Superior temporal gyrus (tissue), 1 donor: ENCODE measurements at regions not wholly inside any gene's neighbourhood (a gene's known extent, or its start where the extent isn't known, plus 50 kb on each side); places are given as distances from the start of the nearest gene placed in this dataset.
"Not testable (repeated sequence)": the region's sequence is repeated elsewhere in the genome, so short reads cannot be mapped to it uniquely, and the experiment has no call there.

ENCODE experiments used
- DNase-seq: peaks from one replicate; pipeline ENCODE4 v3.0.0-alpha.2; 2016; ENCODE audit errors: extremely low spot score

- DNase-seq: no peak
Observed at GRCh38 chr7:125257617-125258016, 328.0 kb upstream of the POT1 start.

DNA sequence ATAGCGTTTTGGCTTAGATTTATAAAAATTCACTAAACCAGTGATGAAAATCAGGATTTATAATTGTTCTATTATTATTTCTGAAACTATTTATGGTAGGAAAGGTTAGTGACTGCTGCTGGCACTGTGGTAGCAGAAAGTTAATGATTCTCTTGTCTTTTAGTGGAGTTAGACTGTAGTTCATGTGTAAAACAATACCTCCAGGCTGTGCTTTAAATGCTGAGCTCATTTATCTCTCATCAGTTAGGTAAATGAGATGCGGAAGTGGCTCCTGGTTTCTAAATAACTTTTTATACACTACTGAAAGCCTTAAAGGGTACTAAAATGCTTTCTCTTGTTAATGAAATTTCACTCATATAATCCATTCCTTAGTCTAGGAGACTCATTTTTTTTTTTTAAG is 326.8 kb upstream of the POT1 start:
- DNase-seq: no peak

- DNase-seq: no peak
Observed at GRCh38 chr7:125255810-125256209, 326.2 kb upstream of the POT1 start.

DNA sequence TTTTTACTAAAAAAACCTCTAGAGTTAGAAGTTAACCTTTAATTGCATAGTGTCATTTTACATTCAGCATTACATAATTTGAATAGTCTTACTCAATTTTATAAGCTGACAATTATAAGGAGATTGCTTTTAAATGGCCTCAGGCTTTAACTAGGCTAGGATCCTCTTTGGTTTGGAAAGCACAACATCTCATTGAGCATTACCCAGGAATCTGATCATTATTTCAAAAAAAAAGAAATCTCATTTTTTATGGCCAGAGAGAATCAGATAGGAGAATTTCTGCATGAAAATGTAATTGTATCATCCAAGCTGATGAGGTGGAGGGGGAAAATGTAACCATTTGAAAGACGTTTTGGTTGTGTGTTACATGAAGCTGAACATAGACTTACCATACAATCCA is 324.9 kb upstream of the POT1 start:
- no peak for DNase-seq

GRCh38 chr7:125253452-125254190 is 324.0 kb upstream of the POT1 start:
- no peak for DNase-seq

GRCh38 chr7:125247514-125248098 is 318.0 kb upstream of the POT1 start:
- no peak for DNase-seq

DNA sequence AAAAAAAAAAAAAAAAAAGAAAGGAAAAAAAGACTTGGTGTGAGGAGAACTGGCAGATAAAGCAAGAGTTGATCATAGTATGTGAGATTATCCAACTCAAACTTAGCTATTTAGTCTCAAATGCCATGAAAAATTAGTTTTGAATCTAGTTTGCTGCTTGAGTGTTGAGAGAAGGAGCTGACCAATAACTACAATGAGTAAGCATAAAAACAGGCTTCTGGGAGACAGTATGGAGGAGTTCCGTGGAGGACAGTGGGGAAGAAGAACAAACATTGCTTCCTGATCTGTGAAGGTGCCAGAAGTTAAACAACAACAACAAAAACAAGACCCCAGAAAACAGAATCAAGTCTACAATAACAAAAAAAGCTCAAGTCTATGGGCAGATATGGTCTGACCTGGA is 317.1 kb upstream of the POT1 start:
- no peak for DNase-seq

GRCh38 chr7:125241548-125241947 is 311.9 kb upstream of the POT1 start:
- no peak for DNase-seq

DNA sequence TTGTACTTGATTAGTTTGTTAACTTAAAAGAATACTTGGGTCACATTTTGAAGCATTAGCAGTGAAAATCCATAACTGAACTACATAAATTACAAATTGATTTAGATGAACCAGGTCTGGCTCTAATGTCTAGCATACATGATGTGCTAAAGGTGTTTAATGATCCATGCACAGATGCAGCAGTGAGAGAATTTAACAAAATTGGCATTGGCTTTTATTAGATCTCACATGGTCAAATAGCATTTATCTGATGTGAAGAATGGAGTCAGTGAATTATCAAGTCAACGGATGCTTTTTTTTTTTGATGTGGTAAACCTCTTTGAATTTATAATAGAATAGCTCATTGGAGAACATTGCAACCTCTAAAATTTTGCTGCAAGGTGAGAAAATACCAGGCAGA is 293.0 kb upstream of the POT1 start:
- no peak for DNase-seq

- no peak for DNase-seq
Observed at GRCh38 chr7:125218076-125218475, 288.5 kb upstream of the POT1 start.

GRCh38 chr7:125201002-125201401 is 271.4 kb upstream of the POT1 start:
- no peak for DNase-seq

GRCh38 chr7:125197731-125198393 is 268.2 kb upstream of the POT1 start:
- DNase-seq: no peak

DNA sequence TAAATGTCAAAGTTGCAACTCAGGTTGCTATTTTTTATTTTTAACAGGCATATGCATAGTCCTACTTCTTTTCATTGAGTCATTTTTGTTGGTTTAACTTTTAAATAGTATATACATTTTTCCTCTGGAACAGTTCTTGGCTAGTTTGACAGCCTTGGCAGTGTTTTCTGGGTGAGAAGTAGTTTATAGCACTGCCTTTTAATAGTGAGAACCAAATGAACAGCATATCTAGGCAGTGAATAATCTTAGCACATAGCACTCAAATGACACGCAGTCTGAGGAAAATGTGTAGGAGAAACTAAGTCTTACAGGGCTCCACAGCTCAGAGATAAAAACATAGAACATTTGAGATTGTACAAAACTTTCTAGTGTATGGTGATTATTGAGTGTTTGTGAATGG is 265.5 kb upstream of the POT1 start:
- peak; percentile 69 for DNase-seq

- no peak for DNase-seq
Observed at GRCh38 chr7:125193263-125193662, 263.6 kb upstream of the POT1 start.

- DNase-seq: no peak
Observed at GRCh38 chr7:125184801-125185200, 255.2 kb upstream of the POT1 start.

DNA sequence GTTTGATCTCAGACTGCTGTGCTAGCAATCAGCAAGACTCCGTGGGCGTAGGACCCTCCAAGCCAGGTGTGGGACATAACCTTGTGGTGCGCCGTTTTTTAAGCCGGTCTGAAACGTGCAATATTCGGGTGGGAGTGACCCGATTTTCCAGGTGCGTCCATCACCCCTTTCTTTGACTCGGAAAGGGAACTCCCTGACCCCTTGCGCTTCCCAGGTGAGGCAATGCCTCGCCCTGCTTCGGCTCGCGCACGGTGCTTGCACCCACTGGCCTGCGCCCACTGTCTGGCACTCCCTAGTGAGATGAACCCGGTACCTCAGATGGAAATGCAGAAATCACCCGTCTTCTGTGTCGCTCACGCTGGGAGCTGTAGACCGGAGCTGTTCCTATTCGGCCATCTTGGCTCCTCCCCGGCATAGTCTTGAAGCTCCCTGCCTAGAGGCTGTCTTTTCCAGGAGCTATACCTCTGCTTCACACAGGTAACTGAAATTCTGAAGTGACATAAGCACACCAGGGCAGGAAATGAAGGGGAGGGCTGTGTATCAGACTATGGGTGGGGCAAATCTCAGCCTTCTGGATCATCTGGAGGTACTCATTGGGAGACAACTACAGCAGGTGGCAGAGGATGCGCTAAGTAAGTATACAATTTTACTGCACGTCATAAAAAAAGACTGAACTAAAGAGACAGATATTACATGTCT is 252.1 kb upstream of the POT1 start:
- not testable (repeated sequence) for DNase-seq

DNA sequence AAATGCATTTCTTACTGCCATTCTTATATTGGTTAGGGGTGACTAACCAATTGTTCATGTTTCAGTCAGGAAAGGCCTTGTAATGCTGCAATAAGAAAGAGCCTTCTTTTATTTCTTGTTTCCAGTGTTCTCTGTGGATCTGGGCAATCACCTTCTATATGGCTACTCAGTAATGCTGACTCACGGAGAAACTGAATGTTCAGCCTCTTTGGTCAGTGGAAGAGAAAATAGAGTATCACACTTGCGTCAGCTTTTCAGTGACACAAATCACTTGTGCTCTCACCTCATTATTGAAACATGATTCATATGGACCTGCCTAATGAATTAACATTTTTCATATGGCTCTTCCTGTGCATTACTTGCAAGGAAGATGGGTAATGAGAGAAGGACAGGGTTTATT is 243.9 kb upstream of the POT1 start:
- DNase-seq: no peak

- no peak for DNase-seq
Observed at GRCh38 chr7:125169088-125169487, 239.5 kb upstream of the POT1 start.

GRCh38 chr7:125154930-125155329 is 225.3 kb upstream of the POT1 start:
- DNase-seq: no peak

- DNase-seq: peak; percentile 36
Observed at GRCh38 chr7:125149151-125149550, 219.5 kb upstream of the POT1 start.

DNA sequence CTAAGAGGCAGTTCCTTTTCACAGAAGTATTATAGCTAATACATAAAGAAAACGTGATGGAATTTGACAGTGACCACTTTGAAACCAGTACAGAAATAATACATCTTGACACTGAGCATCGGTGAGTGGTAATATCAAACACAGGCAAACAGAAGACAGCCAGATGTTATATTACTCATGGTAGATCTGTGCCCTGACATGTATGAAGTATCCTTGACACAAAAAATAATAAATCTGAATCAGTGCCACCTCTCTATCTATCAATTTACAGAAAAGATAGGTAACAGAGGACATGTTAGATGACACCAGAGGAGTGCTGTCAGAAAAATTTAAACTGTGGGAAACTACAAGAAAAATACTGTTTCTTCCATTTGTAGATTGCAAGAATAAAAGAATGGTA is 217.4 kb upstream of the POT1 start:
- no peak for DNase-seq

DNA sequence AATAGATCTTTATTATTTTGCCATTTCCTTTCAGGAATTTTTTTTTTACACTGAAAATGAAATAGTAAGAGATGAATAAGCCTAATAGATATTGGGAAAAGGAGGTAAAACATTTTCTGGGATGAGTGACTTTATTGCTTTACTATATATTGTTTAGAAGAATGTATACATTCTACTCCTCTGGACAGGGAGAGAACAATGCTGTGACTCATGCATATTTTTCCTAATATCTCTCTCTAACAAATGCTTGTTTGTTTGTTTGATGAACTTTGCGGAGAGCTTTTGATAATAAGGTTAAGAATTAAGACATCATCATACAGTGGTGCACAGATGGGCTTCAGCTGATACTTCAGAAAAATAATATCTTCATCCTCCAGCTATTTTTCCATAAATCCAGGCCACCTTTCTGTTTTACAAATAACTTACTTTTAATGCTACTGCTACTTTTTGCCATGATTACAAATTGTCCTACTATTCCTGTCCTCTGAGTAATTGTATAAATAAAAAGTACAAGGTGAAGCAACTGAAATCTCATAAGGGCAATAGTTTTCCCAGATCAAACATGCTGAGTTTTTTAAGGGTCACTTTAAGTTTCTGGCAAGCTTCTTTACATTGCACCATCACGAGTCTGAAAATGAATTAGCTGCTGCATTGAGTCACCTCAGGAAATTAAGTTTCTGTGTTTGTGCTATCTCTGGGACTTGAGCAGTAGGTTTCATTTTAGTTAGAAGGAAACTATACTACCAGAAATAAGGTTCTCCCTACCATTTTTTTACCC is 207.3 kb upstream of the POT1 start:
- DNase-seq: no peak
